ENCODE measurements at regions not wholly inside any gene's neighbourhood (a gene's known extent, or its start where the extent isn't known, plus 50 kb on each side); places are given as distances from the start of the nearest gene placed in this dataset.

DNA sequence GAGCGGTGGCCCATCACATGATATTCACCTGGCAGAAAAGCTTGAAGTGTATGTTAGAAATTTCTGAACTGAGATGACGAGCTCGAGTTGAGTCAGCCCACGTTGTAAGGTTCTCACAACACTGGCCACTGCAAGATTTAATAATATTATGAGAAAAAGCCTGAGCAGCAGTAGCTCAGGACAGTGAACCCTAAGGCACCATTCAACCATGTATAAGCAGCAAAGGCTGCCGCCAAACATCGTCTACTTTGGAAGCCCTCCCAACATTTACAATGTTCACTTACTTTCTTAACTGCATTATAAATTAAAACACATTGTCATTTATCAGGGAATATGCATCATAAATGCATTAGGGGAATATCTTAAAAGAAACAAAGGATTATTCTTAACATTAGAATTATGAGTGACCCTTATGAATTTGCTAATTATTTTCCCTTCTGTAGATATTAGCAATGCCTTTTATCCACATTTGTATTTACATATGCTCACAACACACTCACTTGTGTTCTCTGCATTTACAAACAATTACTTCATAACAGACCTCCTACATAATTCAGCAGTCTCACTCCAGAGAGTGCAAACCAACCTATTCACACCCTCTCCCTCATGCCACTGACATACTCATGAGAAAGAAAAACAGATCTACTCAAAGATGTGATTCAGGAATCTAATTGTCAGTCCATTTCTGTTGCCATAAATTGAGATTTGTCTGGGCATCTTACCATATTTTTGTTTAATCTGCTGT is 57.7 kb upstream of the CARD18 start (continued):
- TF ChIP-seq, protein P1, sequence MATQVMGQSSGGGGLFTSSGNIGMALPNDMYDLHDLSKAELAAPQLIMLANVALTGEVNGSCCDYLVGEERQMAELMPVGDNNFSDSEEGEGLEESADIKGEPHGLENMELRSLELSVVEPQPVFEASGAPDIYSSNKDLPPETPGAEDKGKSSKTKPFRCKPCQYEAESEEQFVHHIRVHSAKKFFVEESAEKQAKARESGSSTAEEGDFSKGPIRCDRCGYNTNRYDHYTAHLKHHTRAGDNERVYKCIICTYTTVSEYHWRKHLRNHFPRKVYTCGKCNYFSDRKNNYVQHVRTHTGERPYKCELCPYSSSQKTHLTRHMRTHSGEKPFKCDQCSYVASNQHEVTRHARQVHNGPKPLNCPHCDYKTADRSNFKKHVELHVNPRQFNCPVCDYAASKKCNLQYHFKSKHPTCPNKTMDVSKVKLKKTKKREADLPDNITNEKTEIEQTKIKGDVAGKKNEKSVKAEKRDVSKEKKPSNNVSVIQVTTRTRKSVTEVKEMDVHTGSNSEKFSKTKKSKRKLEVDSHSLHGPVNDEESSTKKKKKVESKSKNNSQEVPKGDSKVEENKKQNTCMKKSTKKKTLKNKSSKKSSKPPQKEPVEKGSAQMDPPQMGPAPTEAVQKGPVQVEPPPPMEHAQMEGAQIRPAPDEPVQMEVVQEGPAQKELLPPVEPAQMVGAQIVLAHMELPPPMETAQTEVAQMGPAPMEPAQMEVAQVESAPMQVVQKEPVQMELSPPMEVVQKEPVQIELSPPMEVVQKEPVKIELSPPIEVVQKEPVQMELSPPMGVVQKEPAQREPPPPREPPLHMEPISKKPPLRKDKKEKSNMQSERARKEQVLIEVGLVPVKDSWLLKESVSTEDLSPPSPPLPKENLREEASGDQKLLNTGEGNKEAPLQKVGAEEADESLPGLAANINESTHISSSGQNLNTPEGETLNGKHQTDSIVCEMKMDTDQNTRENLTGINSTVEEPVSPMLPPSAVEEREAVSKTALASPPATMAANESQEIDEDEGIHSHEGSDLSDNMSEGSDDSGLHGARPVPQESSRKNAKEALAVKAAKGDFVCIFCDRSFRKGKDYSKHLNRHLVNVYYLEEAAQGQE (IDR thresholded peaks at IDR 0.05; ENCODE audit: borderline replicate concordance), result no peak
- TF ChIP-seq, protein P1 (CRISPR knock-in tag; IDR thresholded peaks at IDR 0.05; ENCODE audit: low read depth), result no peak
- TF ChIP-seq RBM25 (IDR thresholded peaks at IDR 0.05; ENCODE audit: low read depth, low read length, severe bottlenecking) (no peak), DMBX1 (CRISPR knock-in tag; IDR thresholded peaks at IDR 0.05; ENCODE audit: borderline replicate concordance) (no peak), ZNF77 (CRISPR knock-in tag; IDR thresholded peaks at IDR 0.05) (no peak)
- TF ChIP-seq, protein P2, sequence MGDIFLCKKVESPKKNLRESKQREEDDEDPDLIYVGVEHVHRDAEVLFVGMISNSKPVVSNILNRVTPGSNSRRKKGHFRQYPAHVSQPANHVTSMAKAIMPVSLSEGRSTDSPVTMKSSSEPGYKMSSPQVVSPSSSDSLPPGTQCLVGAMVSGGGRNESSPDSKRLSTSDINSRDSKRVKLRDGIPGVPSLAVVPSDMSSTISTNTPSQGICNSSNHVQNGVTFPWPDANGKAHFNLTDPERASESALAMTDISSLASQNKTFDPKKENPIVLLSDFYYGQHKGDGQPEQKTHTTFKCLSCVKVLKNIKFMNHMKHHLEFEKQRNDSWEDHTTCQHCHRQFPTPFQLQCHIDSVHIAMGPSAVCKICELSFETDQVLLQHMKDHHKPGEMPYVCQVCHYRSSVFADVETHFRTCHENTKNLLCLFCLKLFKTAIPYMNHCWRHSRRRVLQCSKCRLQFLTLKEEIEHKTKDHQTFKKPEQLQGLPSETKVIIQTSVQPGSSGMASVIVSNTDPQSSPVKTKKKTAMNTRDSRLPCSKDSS (IDR thresholded peaks at IDR 0.05; ENCODE audit: low read depth, partially characterized antibody), result no peak
